Thymus (tissue), 11 donors: ENCODE measurements at regions not wholly inside any gene's neighbourhood (a gene's known extent, or its start where the extent isn't known, plus 50 kb on each side); places are given as distances from the start of the nearest gene placed in this dataset.

ENCODE experiments used
- DNase-seq, 9 donors: peaks; one replicate each; pipeline ENCODE4 v3.0.0-alpha.2; 2013; ENCODE audit warnings: low spot score in 9 of 9, low read depth in 6 of 9, missing footprints in 1 of 9
- H3K27ac ChIP-seq, 2 donors: one replicate each; pipeline ENCODE4 v1.5.1; 2013; ENCODE audit warnings: control low read depth in 1 of 2, low read depth in 1 of 2, low read length in 1 of 2, mild to moderate bottlenecking in 1 of 2, moderate library complexity in 1 of 2
- H3K27me3 ChIP-seq, 2 donors: one replicate each; pipeline ENCODE4 v1.5.1; 2013; ENCODE audit warnings: low read length in 1 of 2; ENCODE audit not compliant: control insufficient read depth in 2 of 2, insufficient read depth in 1 of 2
- H3K36me3 ChIP-seq, 2 donors: one replicate each; pipeline ENCODE4 v1.5.1; 2013; ENCODE audit warnings: low read length in 1 of 2, mild to moderate bottlenecking in 1 of 2, moderate library complexity in 1 of 2; ENCODE audit not compliant: control insufficient read depth in 2 of 2, insufficient read depth in 2 of 2
- H3K4me1 ChIP-seq, 2 donors: one replicate each; pipeline ENCODE4 v1.5.1; 2013; ENCODE audit warnings: low read length in 2 of 2; ENCODE audit not compliant: control insufficient read depth in 2 of 2, insufficient read depth in 2 of 2
- H3K4me3 ChIP-seq, 2 donors: one replicate each; pipeline ENCODE4 v1.5.1; 2013; ENCODE audit warnings: low read length in 2 of 2, control low read depth in 1 of 2, mild to moderate bottlenecking in 1 of 2
- H3K9me3 ChIP-seq, 2 donors: one replicate each; pipeline ENCODE4 v1.5.1; 2013; ENCODE audit warnings: low read length in 1 of 2, mild to moderate bottlenecking in 1 of 2; ENCODE audit not compliant: control insufficient read depth in 2 of 2, insufficient read depth in 1 of 2
- WGBS: extraction: QIAGEN DNeasy Blood & Tissue Kit; methylation state at CpG from one replicate; pipeline ENCODE4 v1.1.7; 2013; 5-methylcytosine and 5-hydroxymethylcytosine counted together
- donor health status: healthy.

- DNase-seq: no peak
- no peak overlapping the region for H3K4me3 ChIP-seq
- H3K36me3 ChIP-seq: no peaks in the 10 kb centered on the region
- H3K27me3 ChIP-seq: no peaks in the 10 kb centered on the region
- no peaks in the 10 kb centered on the region for H3K4me1 ChIP-seq
- no peak overlapping the region for H3K27ac ChIP-seq
- no peaks in the 10 kb centered on the region for H3K9me3 ChIP-seq
Measured at GRCh38 chr3:144431134-144431533, 459.5 kb downstream of the DIPK2A start.

GRCh38 chr3:144433006-144433405, 461.4 kb downstream of the DIPK2A start:
- no peaks in the 10 kb centered on the region for H3K9me3 ChIP-seq
- H3K36me3 ChIP-seq: no peaks in the 10 kb centered on the region
- H3K27ac ChIP-seq: no peak overlapping the region
- WGBS: 93% methylated on average over 1 of the region's 1 CpG
- DNase-seq: no peak
- no peak overlapping the region for H3K4me3 ChIP-seq
- H3K4me1 ChIP-seq: no peaks in the 10 kb centered on the region
- no peaks in the 10 kb centered on the region for H3K27me3 ChIP-seq

GRCh38 chr3:144437989-144438388, 466.4 kb downstream of the DIPK2A start:
- Histone ChIP-seq H3K27me3 (no peaks in the 10 kb centered on the region), H3K4me1 (no peaks in the 10 kb centered on the region), H3K4me3 (no peak overlapping the region), H3K27ac (no peak overlapping the region), H3K9me3 (no peaks in the 10 kb centered on the region), H3K36me3 (no peaks in the 10 kb centered on the region)
- no peak for DNase-seq
- WGBS: 94% methylated on average over 3 of the region's 3 CpGs

GRCh38 chr3:144444061-144444460, 472.4 kb downstream of the DIPK2A start:
- no peaks in the 10 kb centered on the region for H3K27me3 ChIP-seq
- no peaks in the 10 kb centered on the region for H3K4me1 ChIP-seq
- no peaks in the 10 kb centered on the region for H3K36me3 ChIP-seq
- no peak for DNase-seq
- no peaks in the 10 kb centered on the region for H3K9me3 ChIP-seq
- H3K4me3 ChIP-seq: no peak overlapping the region
- no peak overlapping the region for H3K27ac ChIP-seq
- WGBS: 98% methylated on average over 2 of the region's 2 CpGs

DNA sequence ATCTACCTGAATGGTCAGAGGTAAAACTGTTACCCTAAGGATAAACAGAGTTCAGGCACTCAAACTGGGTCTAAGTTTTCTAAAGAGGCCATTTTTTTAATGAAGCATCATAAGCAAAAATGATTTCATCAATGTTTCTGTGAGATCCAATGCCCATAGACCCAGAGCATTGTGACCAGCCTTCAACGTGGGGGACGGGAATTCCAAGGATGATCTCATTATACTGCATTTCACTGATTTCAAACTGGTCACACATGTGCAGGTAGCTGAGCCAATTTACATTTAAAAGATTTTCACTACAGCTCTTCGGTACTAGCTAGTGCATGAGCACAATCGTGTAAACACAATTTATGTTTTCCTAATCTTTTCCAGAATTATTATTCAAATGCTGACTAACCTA, 472.9 kb downstream of the DIPK2A start:
- no peak overlapping the region for H3K4me3 ChIP-seq
- WGBS: 97% methylated on average over 4 of the region's 4 CpGs
- DNase-seq: no peak
- no peaks in the 10 kb centered on the region for H3K36me3 ChIP-seq
- H3K27me3 ChIP-seq: no peaks in the 10 kb centered on the region
- H3K27ac ChIP-seq: no peak overlapping the region
- H3K4me1 ChIP-seq: no peaks in the 10 kb centered on the region
- no peaks in the 10 kb centered on the region for H3K9me3 ChIP-seq

GRCh38 chr3:144455841-144456440, 484.3 kb downstream of the DIPK2A start:
- Histone ChIP-seq H3K4me1 (no peaks in the 10 kb centered on the region), H3K4me3 (no peak overlapping the region), H3K36me3 (no peaks in the 10 kb centered on the region), H3K27me3 (no peaks in the 10 kb centered on the region), H3K9me3 (no peaks in the 10 kb centered on the region), H3K27ac (no peak overlapping the region)
- DNase-seq: no peak
- 95% methylated on average over 5 of the region's 5 CpGs for WGBS

DNA sequence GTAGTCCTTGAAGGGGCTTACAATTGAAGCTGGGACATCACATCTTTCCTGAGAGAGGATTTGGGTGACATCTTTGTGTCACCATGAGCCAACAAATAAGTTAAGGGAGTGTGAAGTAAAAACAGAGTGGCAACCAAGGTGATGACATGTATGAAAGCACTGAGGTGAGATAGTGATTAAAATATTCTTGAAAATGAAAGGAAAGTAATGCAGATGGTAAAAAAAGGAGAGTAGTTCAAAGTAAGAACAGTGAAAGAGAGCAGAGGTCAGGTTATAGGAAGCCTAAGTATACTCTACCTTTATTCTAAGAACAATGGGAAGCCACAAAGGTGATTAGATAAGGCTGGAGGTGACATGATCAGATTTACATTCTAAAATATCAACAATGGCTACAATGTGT, 486.1 kb downstream of the DIPK2A start:
- Histone ChIP-seq H3K36me3 (no peaks in the 10 kb centered on the region), H3K9me3 (no peaks in the 10 kb centered on the region), H3K4me3 (no peak overlapping the region), H3K4me1 (no peaks in the 10 kb centered on the region), H3K27me3 (no peaks in the 10 kb centered on the region), H3K27ac (no peak overlapping the region)
- DNase-seq: no peak

DNA sequence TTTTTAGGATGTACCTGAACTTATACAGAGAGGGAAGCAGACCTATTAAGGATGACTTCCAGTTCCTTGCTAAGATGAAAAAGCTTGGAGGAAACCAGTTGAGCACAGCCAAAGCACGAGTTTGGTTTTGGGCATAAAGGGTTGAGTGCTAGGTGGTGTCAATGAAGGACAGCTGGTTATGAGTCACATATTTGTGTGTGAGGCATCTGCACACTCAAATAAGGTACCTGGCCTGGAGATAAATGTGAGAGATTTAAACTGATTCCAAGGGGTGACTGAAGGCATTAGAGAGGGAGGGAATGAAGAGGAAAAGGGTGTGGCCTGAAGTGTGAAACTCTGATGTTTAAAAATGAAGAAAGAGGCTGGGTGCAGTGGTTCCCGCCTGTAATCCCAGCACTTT, 486.7 kb downstream of the DIPK2A start:
- no peaks in the 10 kb centered on the region for H3K4me1 ChIP-seq
- no peak for DNase-seq
- no peaks in the 10 kb centered on the region for H3K9me3 ChIP-seq
- H3K4me3 ChIP-seq: no peak overlapping the region
- H3K27ac ChIP-seq: no peak overlapping the region
- no peaks in the 10 kb centered on the region for H3K36me3 ChIP-seq
- H3K27me3 ChIP-seq: no peaks in the 10 kb centered on the region
- WGBS: 98% methylated on average over 2 of the region's 2 CpGs

- Histone ChIP-seq H3K27me3 (no peaks in the 10 kb centered on the region), H3K9me3 (no peaks in the 10 kb centered on the region), H3K27ac (no peak overlapping the region), H3K4me3 (no peak overlapping the region), H3K4me1 (no peaks in the 10 kb centered on the region), H3K36me3 (no peaks in the 10 kb centered on the region)
- 97% methylated on average over 1 of the region's 1 CpG for WGBS
- DNase-seq: no peak
Measured at GRCh38 chr3:144462337-144462736, 490.7 kb downstream of the DIPK2A start.

DNA sequence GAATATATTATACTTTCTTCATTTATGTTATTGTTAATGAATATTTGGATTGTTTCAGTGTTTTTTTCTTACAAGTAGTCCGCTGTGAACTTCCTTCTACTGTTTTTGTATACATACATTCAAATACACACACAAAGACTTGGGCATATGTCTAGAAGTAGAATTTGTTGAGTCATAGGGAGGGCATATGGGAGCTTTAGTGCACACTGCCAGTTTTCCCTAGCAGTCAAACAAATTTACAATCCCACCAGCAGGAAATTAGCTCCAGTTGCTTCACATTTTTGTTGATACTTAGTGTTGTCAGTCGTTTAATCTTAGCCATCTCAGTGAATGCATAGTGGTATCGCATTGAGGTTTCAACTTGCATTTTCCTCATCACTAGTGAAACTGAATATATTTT, 492.3 kb downstream of the DIPK2A start:
- H3K36me3 ChIP-seq: no peaks in the 10 kb centered on the region
- H3K4me1 ChIP-seq: no peaks in the 10 kb centered on the region
- no peak overlapping the region for H3K27ac ChIP-seq
- H3K4me3 ChIP-seq: no peak overlapping the region
- H3K27me3 ChIP-seq: no peaks in the 10 kb centered on the region
- no peaks in the 10 kb centered on the region for H3K9me3 ChIP-seq
- DNase-seq: no peak
- 94% methylated on average over 3 of the region's 3 CpGs for WGBS
